GM10266 (cell line): ENCODE measurements at regions not wholly inside any gene's neighbourhood (a gene's known extent, or its start where the extent isn't known, plus 50 kb on each side); places are given as distances from the start of the nearest gene placed in this dataset.

Experiments used
- DNase-seq: peaks from one replicate; pipeline ENCODE4 v3.0.0; 2012; ENCODE audit errors: extremely low spot score
- TF ChIP-seq, protein P1 (sequence below): IDR thresholded peaks from 2 replicates; pipeline ENCODE4 v1.5.1; 2012; ENCODE audit warnings: mild to moderate bottlenecking, low read depth; ENCODE audit not compliant: control insufficient read depth, insufficient read depth; ENCODE audit errors: missing control alignments

DNA sequence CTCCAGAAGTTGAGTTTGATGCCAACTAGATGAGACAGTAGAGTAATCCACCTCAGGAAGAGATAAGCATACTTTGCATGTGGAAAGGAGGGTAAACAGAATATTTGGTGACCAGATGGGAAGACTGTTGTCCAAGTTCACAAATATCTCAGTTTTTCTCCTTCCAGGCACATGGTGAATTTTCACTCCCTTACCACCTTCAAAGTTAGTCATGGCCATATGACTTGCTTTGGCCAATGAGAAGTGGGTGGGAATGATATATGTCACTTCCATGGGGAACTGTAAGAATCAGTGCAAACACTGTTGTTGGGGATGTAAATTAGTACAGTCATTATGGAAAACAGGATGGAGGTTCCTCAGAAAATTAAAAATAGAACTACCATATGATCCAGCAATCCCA is 105.8 kb downstream of the SPATA19 start:
- DNase-seq, result no peak
- TF ChIP-seq, protein P1, sequence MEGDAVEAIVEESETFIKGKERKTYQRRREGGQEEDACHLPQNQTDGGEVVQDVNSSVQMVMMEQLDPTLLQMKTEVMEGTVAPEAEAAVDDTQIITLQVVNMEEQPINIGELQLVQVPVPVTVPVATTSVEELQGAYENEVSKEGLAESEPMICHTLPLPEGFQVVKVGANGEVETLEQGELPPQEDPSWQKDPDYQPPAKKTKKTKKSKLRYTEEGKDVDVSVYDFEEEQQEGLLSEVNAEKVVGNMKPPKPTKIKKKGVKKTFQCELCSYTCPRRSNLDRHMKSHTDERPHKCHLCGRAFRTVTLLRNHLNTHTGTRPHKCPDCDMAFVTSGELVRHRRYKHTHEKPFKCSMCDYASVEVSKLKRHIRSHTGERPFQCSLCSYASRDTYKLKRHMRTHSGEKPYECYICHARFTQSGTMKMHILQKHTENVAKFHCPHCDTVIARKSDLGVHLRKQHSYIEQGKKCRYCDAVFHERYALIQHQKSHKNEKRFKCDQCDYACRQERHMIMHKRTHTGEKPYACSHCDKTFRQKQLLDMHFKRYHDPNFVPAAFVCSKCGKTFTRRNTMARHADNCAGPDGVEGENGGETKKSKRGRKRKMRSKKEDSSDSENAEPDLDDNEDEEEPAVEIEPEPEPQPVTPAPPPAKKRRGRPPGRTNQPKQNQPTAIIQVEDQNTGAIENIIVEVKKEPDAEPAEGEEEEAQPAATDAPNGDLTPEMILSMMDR, result no peak

DNA sequence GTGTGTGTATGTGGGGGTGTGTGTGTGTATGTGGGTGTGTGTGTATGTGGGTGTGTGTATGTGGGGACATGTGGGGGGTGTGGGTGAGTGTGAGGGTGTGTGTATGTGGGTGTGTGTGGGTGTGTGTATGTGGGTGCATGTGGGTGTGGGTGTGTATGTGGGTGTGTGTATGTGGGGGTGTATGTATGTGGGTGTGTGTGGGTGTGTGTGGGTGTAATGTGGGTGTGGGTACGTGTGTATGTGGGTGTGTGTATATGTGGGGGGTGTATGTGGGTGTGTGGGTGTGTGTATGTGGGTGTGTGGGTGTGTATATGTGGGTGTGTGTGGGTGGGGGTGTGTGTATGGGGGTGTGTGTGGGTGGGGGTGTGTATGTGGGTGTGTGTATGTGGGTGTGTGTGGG is 106.7 kb downstream of the SPATA19 start:
- DNase-seq, result no peak
- TF ChIP-seq, protein P1, result no peak

DNA sequence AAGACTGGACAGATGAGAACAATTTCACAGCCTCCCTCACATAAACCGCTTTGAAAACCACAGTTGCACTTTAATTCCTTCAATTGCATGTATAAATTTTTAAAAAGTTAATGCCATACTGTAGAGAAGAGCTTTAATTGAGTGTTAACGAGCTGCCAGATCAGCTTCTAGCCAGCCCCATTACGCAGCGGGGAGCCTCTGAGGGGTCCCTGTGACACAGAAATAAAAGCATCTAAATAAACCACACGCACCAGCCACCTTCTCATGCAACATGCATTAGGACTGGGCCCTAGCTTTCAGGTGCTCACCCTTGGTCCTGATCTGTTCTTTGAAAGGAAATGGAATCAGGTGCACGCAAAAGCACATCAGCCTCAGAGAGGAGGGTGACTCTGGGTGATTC is 111.7 kb downstream of the SPATA19 start:
- DNase-seq, result no peak
- TF ChIP-seq, protein P1, result no peak

DNA sequence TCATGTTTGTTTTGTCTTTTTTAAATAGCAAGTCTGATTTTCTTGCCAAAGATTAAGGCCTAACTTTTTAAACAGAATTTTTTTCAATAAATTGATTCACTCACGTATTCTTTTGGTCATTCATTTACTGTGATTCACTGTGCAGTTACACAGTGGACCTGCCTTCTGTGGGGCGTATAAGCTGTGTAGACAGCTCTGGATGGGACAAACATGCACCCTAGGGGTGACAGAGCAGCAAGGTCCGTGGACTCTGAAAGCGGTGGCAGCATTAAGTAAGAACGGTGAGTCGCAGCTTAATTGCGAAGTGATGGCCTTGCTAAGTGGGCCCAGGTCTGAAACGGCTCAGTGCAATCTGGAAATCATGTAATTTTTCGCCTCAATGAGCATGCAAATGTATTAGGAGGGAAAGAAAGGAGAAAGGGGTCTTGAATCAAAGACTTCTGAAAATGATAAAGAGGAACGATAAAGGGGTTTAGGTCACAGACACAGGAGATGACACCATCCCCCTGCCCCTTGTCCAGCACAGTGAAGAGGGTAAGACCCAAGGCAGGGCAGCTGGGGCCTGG is 113.1 kb downstream of the SPATA19 start:
- DNase-seq, result no peak

DNA sequence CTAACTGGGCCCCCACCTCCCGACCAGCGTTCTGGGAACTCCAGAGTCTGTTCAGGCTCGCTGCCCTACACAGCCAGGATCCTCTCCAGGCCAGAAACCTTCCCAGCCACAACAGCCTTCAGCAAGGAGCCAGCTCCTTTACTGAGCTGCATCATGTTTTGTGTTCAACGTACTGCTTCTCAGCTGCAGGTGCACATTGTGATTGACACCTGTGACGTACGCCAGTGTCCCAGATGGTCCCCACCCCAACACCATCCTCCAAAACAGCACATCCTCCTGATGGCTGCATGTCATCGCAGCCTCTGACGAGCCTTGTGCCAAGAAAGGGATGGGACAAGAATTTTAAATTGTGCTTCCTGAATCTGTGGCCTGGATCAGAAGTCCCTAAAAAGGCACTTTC is 117.5 kb downstream of the SPATA19 start:
- TF ChIP-seq, protein P1, result no peak
- no peak for DNase-seq

More for the DNA sequence above, 113.1 kb downstream of the SPATA19 start:
- TF ChIP-seq, protein P1, result no peak

DNA sequence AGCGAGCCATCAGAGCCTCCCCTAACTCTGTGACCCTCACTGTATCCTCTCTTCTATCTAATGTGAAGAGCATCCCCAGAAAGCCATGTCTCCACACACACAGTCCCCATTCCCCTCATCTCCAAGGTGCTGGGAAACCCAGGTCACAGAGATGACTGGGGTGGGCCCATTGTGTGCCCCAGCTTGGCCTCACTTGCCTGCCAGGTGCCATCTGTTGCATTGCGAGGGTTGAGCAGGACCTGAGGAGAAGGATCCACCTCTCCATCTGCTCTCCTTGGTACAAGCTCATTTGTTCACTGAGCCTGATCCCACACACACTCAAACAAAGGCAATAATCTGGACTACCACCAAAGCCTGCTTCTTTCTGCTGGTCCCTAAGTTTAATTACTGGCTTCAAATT is 118.8 kb downstream of the SPATA19 start:
- DNase-seq, result no peak
- TF ChIP-seq, protein P1, result no peak

DNA sequence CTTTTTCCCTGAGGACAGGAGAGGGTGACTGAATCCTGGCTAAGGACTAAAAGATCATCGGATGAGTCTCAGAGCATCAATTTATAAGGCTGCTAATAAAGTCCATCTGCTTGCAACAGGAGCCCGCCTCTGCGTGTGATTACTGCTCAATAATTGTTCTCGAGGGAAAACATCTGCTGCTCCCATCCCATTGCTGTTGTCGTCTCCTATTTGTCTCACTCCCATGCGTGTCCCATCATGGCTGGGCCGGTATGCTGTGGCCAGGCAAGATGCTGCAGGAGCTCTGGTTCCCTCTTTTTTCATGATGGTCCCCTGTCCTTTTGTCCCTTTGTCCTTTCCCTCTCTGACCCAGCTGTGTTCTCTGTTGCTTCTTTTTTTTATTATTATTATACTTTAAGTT is 121.2 kb downstream of the SPATA19 start:
- DNase-seq, result no peak
- TF ChIP-seq, protein P1, result no peak
